Adrenal gland (tissue), 9 donors: ENCODE measurements at regions not wholly inside any gene's neighbourhood (a gene's known extent, or its start where the extent isn't known, plus 50 kb on each side); places are given as distances from the start of the nearest gene placed in this dataset.

Experiments used
- DNase-seq, 7 donors: peaks; one replicate each; pipeline ENCODE4 v3.0.0-alpha.2; 2019 to 2020
- H3K27ac ChIP-seq, 5 donors: fragments of 200-600 bp; sonication (generic) in 4 of 5; 1 replicate in 3 of 5; 2 replicates in 2 of 5; pipeline versions ENCODE4 v1.5.1 to v1.8.0; 2016 to 2020; ENCODE audit warnings: mild to moderate bottlenecking in 1 of 5
- H3K27me3 ChIP-seq: fragments of 200-600 bp; 2 replicates; pipeline ENCODE4 v1.8.0; 2021
- H3K36me3 ChIP-seq, 2 donors: fragments of 200-600 bp; replicated peaks in 1 of 2; 1 replicate in 1 of 2; 2 replicates in 1 of 2; pipeline versions ENCODE4 v1.5.1 to v1.8.0; 2018 to 2022
- H3K4me1 ChIP-seq, 2 donors: fragments of 200-600 bp; replicated peaks in 1 of 2; 1 replicate in 1 of 2; 2 replicates in 1 of 2; pipeline versions ENCODE4 v1.5.1 to v1.8.0; 2018 to 2021
- H3K4me3 ChIP-seq, 4 donors: fragments of 200-600 bp; sonication (generic) in 3 of 4; one replicate each; pipeline ENCODE4 v1.5.1; 2016 to 2018
- H3K9me3 ChIP-seq, 3 donors: fragments of 200-600 bp; sonication (generic) in 1 of 3; replicated peaks in 1 of 3; 1 replicate in 2 of 3; 2 replicates in 1 of 3; pipeline versions ENCODE4 v1.5.1 to v1.8.0; 2016 to 2021
- CTCF ChIP-seq, 6 experiments: fragments of 450-650 bp in 4 of 6; fragments of 200-600 bp in 2 of 6; sonication (generic) in 1 of 6; IDR thresholded peaks; 1 replicate in 5 of 6; 2 replicates in 1 of 6; pipeline versions ENCODE4 v1.5.1 to v1.8.0; 2016 to 2021; ENCODE audit warnings: antibody characterized with exemption in 6 of 6, mild to moderate bottlenecking in 2 of 6, moderate library complexity in 1 of 6
- POLR2A ChIP-seq, 2 donors: fragments of 450-650 bp; IDR thresholded peaks; one replicate each; pipeline ENCODE4 v1.6.1; 2017; ENCODE audit warnings: antibody characterized with exemption in 2 of 2, mild to moderate bottlenecking in 2 of 2, moderate library complexity in 1 of 2
- WGBS, 4 donors: extraction: QIAGEN DNeasy Blood & Tissue Kit in 2 of 4; methylation state at CpG; one replicate each; pipeline versions ENCODE4 v1.1.5 to v1.1.7; 2013 to 2017; 5-methylcytosine and 5-hydroxymethylcytosine counted together
- intact Hi-C, 2 donors: fragments of 100-400 bp; cut with DNase I; formaldehyde crosslinking; loops; one replicate each; pipeline versions ENCODE4 v1.14.1 to v1.15.0; 2022 to 2023
- donor health status: healthy with polysubstance abuse.
- donor health status: Bipolar disorder and iron deficiency.
- donor health status: DM: yes; HTN: yes; CAD: no.
- donor health status: DM: no; HTN: no; CAD: no.
- donor health status: DM: no; HTN: no; CAD: no.

GRCh38 chr3:74527566-74527965, 86.9 kb downstream of the CNTN3 start:
- no peak overlapping the region for H3K27ac ChIP-seq

GRCh38 chr3:74523811-74524210, 90.6 kb downstream of the CNTN3 start:
- intact Hi-C loops = no loop called here
- Histone ChIP-seq H3K4me1 (no peaks in the 10 kb centered on the region), H3K27ac (no peak overlapping the region), H3K9me3 (no peaks in the 10 kb centered on the region), H3K4me3 (no peak overlapping the region), H3K36me3 (no peaks in the 10 kb centered on the region), H3K27me3 (no peaks in the 10 kb centered on the region)
- no peak for TF ChIP-seq CTCF (IDR thresholded peaks at IDR 0.05)
- TF ChIP-seq POLR2A (IDR thresholded peaks at IDR 0.05) = no peak
- 41 to 60% (median 46%) methylated on average over 2 of the region's 2 CpGs for WGBS, 4 donors
- DNase-seq = no peak

More at GRCh38 chr3:74527566-74527965, 86.9 kb downstream of the CNTN3 start:
- no peaks in the 10 kb centered on the region for H3K4me1 ChIP-seq
- TF ChIP-seq CTCF (IDR thresholded peaks at IDR 0.05) (no peak), POLR2A (IDR thresholded peaks at IDR 0.05) (no peak)
- no peak overlapping the region for H3K4me3 ChIP-seq
- no peaks in the 10 kb centered on the region for H3K36me3 ChIP-seq
- intact Hi-C loops = no loop called here
- H3K9me3 ChIP-seq = no peaks in the 10 kb centered on the region
- 70 to 82% (median 76%) methylated on average over 4 of the region's 4 CpGs for WGBS, 4 donors
- DNase-seq = no peak
- no peaks in the 10 kb centered on the region for H3K27me3 ChIP-seq

- no peak for TF ChIP-seq CTCF (IDR thresholded peaks at IDR 0.05)
- TF ChIP-seq POLR2A (IDR thresholded peaks at IDR 0.05) = no peak
- intact Hi-C loops = no loop called here
- 56 to 66% (median 62%) methylated on average over 3 of the region's 3 CpGs for WGBS, 4 donors
- Histone ChIP-seq H3K4me3 (no peak overlapping the region), H3K27me3 (no peaks in the 10 kb centered on the region), H3K9me3 (no peaks in the 10 kb centered on the region), H3K4me1 (no peaks in the 10 kb centered on the region), H3K36me3 (no peaks in the 10 kb centered on the region), H3K27ac (no peak overlapping the region)
- DNase-seq = no peak
These were observed 93.6 kb downstream of the CNTN3 start for GRCh38 chr3:74520895-74521294.

DNA sequence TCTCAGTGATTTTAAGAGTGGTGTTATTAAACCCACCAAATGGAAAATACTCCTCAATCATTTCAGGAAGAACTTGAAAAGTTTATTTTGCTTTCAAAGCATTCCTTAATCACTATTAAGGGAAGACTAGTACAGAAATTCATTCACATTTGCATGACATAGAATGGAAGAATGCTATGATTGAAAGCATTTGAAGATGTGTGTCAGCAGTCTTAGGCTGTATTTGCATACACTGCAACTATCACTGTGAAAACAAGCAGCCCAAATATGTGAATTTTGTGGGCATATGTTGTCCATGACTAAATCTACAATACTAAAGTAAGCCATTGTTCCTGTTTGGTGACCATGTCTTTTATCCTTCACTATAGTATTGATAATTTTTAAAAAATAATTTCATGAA, 95.8 kb downstream of the CNTN3 start:
- Histone ChIP-seq H3K9me3 (no peaks in the 10 kb centered on the region), H3K4me3 (no peak overlapping the region), H3K27me3 (no peaks in the 10 kb centered on the region), H3K4me1 (no peaks in the 10 kb centered on the region), H3K27ac (no peak overlapping the region), H3K36me3 (no peaks in the 10 kb centered on the region)
- intact Hi-C loops = no loop called here
- no peak for DNase-seq
- TF ChIP-seq CTCF (IDR thresholded peaks at IDR 0.05) (no peak), POLR2A (IDR thresholded peaks at IDR 0.05) (no peak)
